ENCODE measurements at regions not wholly inside any gene's neighbourhood (a gene's known extent, or its start where the extent isn't known, plus 50 kb on each side); places are given as distances from the start of the nearest gene placed in this dataset.

GRCh38 chr18:77552945-77553344 is 303.3 kb downstream of the GALR1 start:
- peaks cover 5% of the 10 kb centered on the region for H3K27me3 Mint-ChIP-seq
- no peaks in the 10 kb centered on the region for H3K4me1 ChIP-seq (ENCODE audit: control insufficient read depth, insufficient read depth, low read length, poor library complexity, severe bottlenecking)
- no peaks in the 10 kb centered on the region for H3K4me1 Mint-ChIP-seq
- DNase-seq (no peak), ATAC-seq (ENCODE audit: low read depth in 2 of 2) (no peak)
- H3K9me3 Mint-ChIP-seq = no peaks in the 10 kb centered on the region
- no peaks in the 10 kb centered on the region for H3K36me3 ChIP-seq (ENCODE audit: control insufficient read depth, insufficient read depth, low read length)
- H3K27me3 ChIP-seq (ENCODE audit: control insufficient read depth, insufficient read depth, low read length) = no peaks in the 10 kb centered on the region
- H3K9me3 ChIP-seq (ENCODE audit: control insufficient read depth in 2 of 2, low read length in 2 of 2) = no peaks in the 10 kb centered on the region
- H3K4me3 Mint-ChIP-seq = no peak overlapping the region
- H3K4me3 ChIP-seq (ENCODE audit: low read depth, low read length) = no peak overlapping the region
- H3K36me3 Mint-ChIP-seq = no peaks in the 10 kb centered on the region
- H3K27ac Mint-ChIP-seq = no peak overlapping the region
- H3K27ac ChIP-seq (ENCODE audit: insufficient read depth, low read length, poor library complexity, severe bottlenecking) = no peak overlapping the region

GRCh38 chr18:77554061-77554460 is 304.4 kb downstream of the GALR1 start:
- Mint-ChIP-seq H3K36me3 (no peaks in the 10 kb centered on the region), H3K4me1 (no peaks in the 10 kb centered on the region), H3K27ac (no peak overlapping the region), H3K4me3 (no peak overlapping the region), H3K9me3 (peaks cover 0 to 2% (median 0%) of the 10 kb centered on the region in 7 donors), H3K27me3 (peaks cover 5% of the 10 kb centered on the region)
- H3K27ac ChIP-seq (ENCODE audit: insufficient read depth, low read length, poor library complexity, severe bottlenecking) = no peak overlapping the region
- no peaks in the 10 kb centered on the region for H3K4me1 ChIP-seq (ENCODE audit: control insufficient read depth, insufficient read depth, low read length, poor library complexity, severe bottlenecking)
- DNase-seq (no peak), ATAC-seq (ENCODE audit: low read depth in 2 of 2) (no peak)
- H3K27me3 ChIP-seq (ENCODE audit: control insufficient read depth, insufficient read depth, low read length) = no peaks in the 10 kb centered on the region
- no peaks in the 10 kb centered on the region for H3K9me3 ChIP-seq (ENCODE audit: control insufficient read depth in 2 of 2, low read length in 2 of 2)
- H3K36me3 ChIP-seq (ENCODE audit: control insufficient read depth, insufficient read depth, low read length) = no peaks in the 10 kb centered on the region
- no peak overlapping the region for H3K4me3 ChIP-seq (ENCODE audit: low read depth, low read length)

- Mint-ChIP-seq H3K4me1 (no peaks in the 10 kb centered on the region), H3K36me3 (no peaks in the 10 kb centered on the region), H3K27ac (no peak overlapping the region), H3K27me3 (no peaks in the 10 kb centered on the region), H3K9me3 (peaks cover 0 to 2% (median 0%) of the 10 kb centered on the region in 7 donors), H3K4me3 (no peak overlapping the region)
- H3K9me3 ChIP-seq (ENCODE audit: control insufficient read depth in 2 of 2, low read length in 2 of 2) = no peaks in the 10 kb centered on the region
- no peaks in the 10 kb centered on the region for H3K4me1 ChIP-seq (ENCODE audit: control insufficient read depth, insufficient read depth, low read length, poor library complexity, severe bottlenecking)
- no peak overlapping the region for H3K4me3 ChIP-seq (ENCODE audit: low read depth, low read length)
- no peaks in the 10 kb centered on the region for H3K36me3 ChIP-seq (ENCODE audit: control insufficient read depth, insufficient read depth, low read length)
- H3K27me3 ChIP-seq (ENCODE audit: control insufficient read depth, insufficient read depth, low read length) = no peaks in the 10 kb centered on the region
- H3K27ac ChIP-seq (ENCODE audit: insufficient read depth, low read length, poor library complexity, severe bottlenecking) = no peak overlapping the region
- ATAC-seq (ENCODE audit: low read depth in 2 of 2) (no peak), DNase-seq (no peak)
Measured at GRCh38 chr18:77557046-77557587, 307.5 kb downstream of the GALR1 start.

GRCh38 chr18:77559274-77559910 is 309.7 kb downstream of the GALR1 start:
- Histone ChIP-seq H3K4me3 (ENCODE audit: low read depth, low read length) (no peak overlapping the region), H3K4me1 (ENCODE audit: control insufficient read depth, insufficient read depth, low read length, poor library complexity, severe bottlenecking) (no peaks in the 10 kb centered on the region), H3K27ac (ENCODE audit: insufficient read depth, low read length, poor library complexity, severe bottlenecking) (no peak overlapping the region), H3K36me3 (ENCODE audit: control insufficient read depth, insufficient read depth, low read length) (no peaks in the 10 kb centered on the region), H3K27me3 (ENCODE audit: control insufficient read depth, insufficient read depth, low read length) (no peaks in the 10 kb centered on the region), H3K9me3 (ENCODE audit: control insufficient read depth in 2 of 2, low read length in 2 of 2) (no peaks in the 10 kb centered on the region)
- Mint-ChIP-seq H3K27me3 (no peaks in the 10 kb centered on the region), H3K4me1 (no peaks in the 10 kb centered on the region), H3K9me3 (peaks cover 0 to 2% (median 0%) of the 10 kb centered on the region in 7 donors), H3K4me3 (no peak overlapping the region), H3K36me3 (no peaks in the 10 kb centered on the region), H3K27ac (no peak overlapping the region)
- DNase-seq = no peak
- ATAC-seq (ENCODE audit: low read depth in 2 of 2) = no peak

GRCh38 chr18:77560341-77560992 is 310.8 kb downstream of the GALR1 start:
- ATAC-seq (ENCODE audit: low read depth in 2 of 2) (no peak), DNase-seq (no peak)
- H3K27me3 Mint-ChIP-seq = no peaks in the 10 kb centered on the region
- H3K9me3 Mint-ChIP-seq = peaks cover 0 to 2% (median 0%) of the 10 kb centered on the region in 7 donors
- Histone ChIP-seq H3K4me1 (ENCODE audit: control insufficient read depth, insufficient read depth, low read length, poor library complexity, severe bottlenecking) (no peaks in the 10 kb centered on the region), H3K9me3 (ENCODE audit: control insufficient read depth in 2 of 2, low read length in 2 of 2) (no peaks in the 10 kb centered on the region), H3K27me3 (ENCODE audit: control insufficient read depth, insufficient read depth, low read length) (no peaks in the 10 kb centered on the region), H3K36me3 (ENCODE audit: control insufficient read depth, insufficient read depth, low read length) (no peaks in the 10 kb centered on the region), H3K4me3 (ENCODE audit: low read depth, low read length) (no peak overlapping the region), H3K27ac (ENCODE audit: insufficient read depth, low read length, poor library complexity, severe bottlenecking) (no peak overlapping the region)
- no peaks in the 10 kb centered on the region for H3K4me1 Mint-ChIP-seq
- no peaks in the 10 kb centered on the region for H3K36me3 Mint-ChIP-seq
- no peak overlapping the region for H3K27ac Mint-ChIP-seq
- no peak overlapping the region for H3K4me3 Mint-ChIP-seq

GRCh38 chr18:77566604-77567003 is 317.0 kb downstream of the GALR1 start:
- Histone ChIP-seq H3K4me3 (ENCODE audit: low read depth, low read length) (no peak overlapping the region), H3K36me3 (ENCODE audit: control insufficient read depth, insufficient read depth, low read length) (no peaks in the 10 kb centered on the region), H3K27ac (ENCODE audit: insufficient read depth, low read length, poor library complexity, severe bottlenecking) (no peak overlapping the region), H3K9me3 (ENCODE audit: control insufficient read depth in 2 of 2, low read length in 2 of 2) (no peaks in the 10 kb centered on the region), H3K27me3 (ENCODE audit: control insufficient read depth, insufficient read depth, low read length) (no peaks in the 10 kb centered on the region), H3K4me1 (ENCODE audit: control insufficient read depth, insufficient read depth, low read length, poor library complexity, severe bottlenecking) (no peaks in the 10 kb centered on the region)
- H3K36me3 Mint-ChIP-seq = no peaks in the 10 kb centered on the region
- H3K4me3 Mint-ChIP-seq = no peak overlapping the region
- no peaks in the 10 kb centered on the region for H3K27me3 Mint-ChIP-seq
- H3K9me3 Mint-ChIP-seq = peaks cover 0 to 11% (median 3%) of the 10 kb centered on the region in 7 donors
- ATAC-seq (ENCODE audit: low read depth in 2 of 2) (no peak), DNase-seq (no peak)
- H3K27ac Mint-ChIP-seq = no peak overlapping the region
- H3K4me1 Mint-ChIP-seq = no peaks in the 10 kb centered on the region

GRCh38 chr18:77567205-77567604 is 317.6 kb downstream of the GALR1 start:
- DNase-seq (no peak), ATAC-seq (ENCODE audit: low read depth in 2 of 2) (no peak)
- Histone ChIP-seq H3K36me3 (ENCODE audit: control insufficient read depth, insufficient read depth, low read length) (no peaks in the 10 kb centered on the region), H3K27me3 (ENCODE audit: control insufficient read depth, insufficient read depth, low read length) (no peaks in the 10 kb centered on the region), H3K4me1 (ENCODE audit: control insufficient read depth, insufficient read depth, low read length, poor library complexity, severe bottlenecking) (no peaks in the 10 kb centered on the region), H3K4me3 (ENCODE audit: low read depth, low read length) (no peak overlapping the region), H3K27ac (ENCODE audit: insufficient read depth, low read length, poor library complexity, severe bottlenecking) (no peak overlapping the region), H3K9me3 (ENCODE audit: control insufficient read depth in 2 of 2, low read length in 2 of 2) (no peaks in the 10 kb centered on the region)
- Mint-ChIP-seq H3K27ac (no peak overlapping the region), H3K4me3 (no peak overlapping the region), H3K4me1 (no peaks in the 10 kb centered on the region), H3K9me3 (peaks cover 0 to 11% (median 3%) of the 10 kb centered on the region in 7 donors), H3K27me3 (no peaks in the 10 kb centered on the region), H3K36me3 (no peaks in the 10 kb centered on the region)

- H3K4me3 Mint-ChIP-seq = no peak overlapping the region
Measured at GRCh38 chr18:77571743-77572142, 322.1 kb downstream of the GALR1 start.

More at GRCh38 chr18:77571743-77572142, 322.1 kb downstream of the GALR1 start:
- Mint-ChIP-seq H3K27me3 (peaks cover 14% of the 10 kb centered on the region), H3K36me3 (no peaks in the 10 kb centered on the region), H3K4me1 (no peaks in the 10 kb centered on the region), H3K27ac (no peak overlapping the region), H3K9me3 (peaks cover 0 to 11% (median 3%) of the 10 kb centered on the region in 7 donors)
- H3K27me3 ChIP-seq (ENCODE audit: control insufficient read depth, insufficient read depth, low read length) = peaks cover 2% of the 10 kb centered on the region
- no peak for ATAC-seq (ENCODE audit: low read depth in 2 of 2)
- no peak overlapping the region for H3K27ac ChIP-seq (ENCODE audit: insufficient read depth, low read length, poor library complexity, severe bottlenecking)
- DNase-seq = no peak
- H3K4me3 ChIP-seq (ENCODE audit: low read depth, low read length) = no peak overlapping the region
- no peaks in the 10 kb centered on the region for H3K36me3 ChIP-seq (ENCODE audit: control insufficient read depth, insufficient read depth, low read length)
- no peaks in the 10 kb centered on the region for H3K4me1 ChIP-seq (ENCODE audit: control insufficient read depth, insufficient read depth, low read length, poor library complexity, severe bottlenecking)
- H3K9me3 ChIP-seq (ENCODE audit: control insufficient read depth in 2 of 2, low read length in 2 of 2) = no peaks in the 10 kb centered on the region
